NCI-H526 (cell line): ENCODE measurements at regions not wholly inside any gene's neighbourhood (a gene's known extent, or its start where the extent isn't known, plus 50 kb on each side); places are given as distances from the start of the nearest gene placed in this dataset.
"Not testable (repeated sequence)": the region's sequence is repeated elsewhere in the genome, so short reads cannot be mapped to it uniquely, and the experiment has no call there.

Experiments
- DNase-seq, 2 experiments: peaks; one replicate each; lab custom pipeline; 2025; lab: John Stamatoyannopoulos, UW

GRCh38 chr21:32884062-32884461 is 112.5 kb upstream of the PAXBP1 start:
- peak in 1 of 2 experiments; percentile 19 for DNase-seq

GRCh38 chr21:32886339-32886738 is 114.8 kb upstream of the PAXBP1 start:
- DNase-seq, result peak in 1 of 2 experiments; percentile 9

- DNase-seq, result no peak
Observed at GRCh38 chr21:32887026-32887425, 115.5 kb upstream of the PAXBP1 start.

GRCh38 chr21:32888971-32889370 is 117.4 kb upstream of the PAXBP1 start:
- DNase-seq, result no peak

DNA sequence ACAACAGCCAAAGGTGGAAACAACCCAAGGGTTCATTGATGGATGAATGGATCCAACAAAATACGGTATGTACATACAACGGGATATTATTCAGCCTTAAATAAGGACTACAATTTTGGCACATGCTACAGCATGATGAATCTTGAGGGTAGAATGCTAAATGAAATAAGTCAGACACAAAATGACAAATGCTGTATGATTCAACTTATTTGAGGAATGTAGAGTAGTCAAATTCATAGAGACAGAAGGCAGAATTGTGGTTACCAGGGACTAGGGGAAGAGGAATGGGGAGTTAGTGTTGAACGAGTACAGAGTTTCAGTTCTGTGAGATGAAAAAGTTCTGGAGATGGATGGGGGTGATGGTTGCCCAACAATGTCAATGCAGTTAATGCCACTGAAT is 118.0 kb upstream of the PAXBP1 start:
- no peak for DNase-seq

GRCh38 chr21:32894321-32894720 is 122.8 kb upstream of the PAXBP1 start:
- DNase-seq, result no peak

- DNase-seq, result no peak
Observed at GRCh38 chr21:32900814-32901213, 124.9 kb upstream of the OLIG2 start.

DNA sequence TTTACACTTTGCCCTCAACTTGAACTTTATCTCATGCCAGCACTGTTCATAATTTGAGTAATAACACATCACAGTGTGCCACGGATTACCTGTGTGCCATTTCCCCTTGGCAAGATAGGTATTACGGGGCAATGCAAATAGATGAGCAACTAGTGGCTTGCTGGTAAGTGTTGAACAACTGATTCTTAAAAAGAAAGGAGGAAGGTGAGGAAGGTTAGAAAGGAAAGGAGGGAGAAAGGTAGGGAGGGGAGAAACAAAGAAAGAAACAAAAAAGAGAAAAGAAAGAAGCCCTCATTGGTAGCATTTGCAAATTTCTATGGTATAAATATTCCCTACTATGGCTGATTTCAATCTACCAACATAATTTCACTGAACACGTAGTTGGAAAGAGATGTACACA is 118.2 kb upstream of the OLIG2 start:
- no peak for DNase-seq

DNA sequence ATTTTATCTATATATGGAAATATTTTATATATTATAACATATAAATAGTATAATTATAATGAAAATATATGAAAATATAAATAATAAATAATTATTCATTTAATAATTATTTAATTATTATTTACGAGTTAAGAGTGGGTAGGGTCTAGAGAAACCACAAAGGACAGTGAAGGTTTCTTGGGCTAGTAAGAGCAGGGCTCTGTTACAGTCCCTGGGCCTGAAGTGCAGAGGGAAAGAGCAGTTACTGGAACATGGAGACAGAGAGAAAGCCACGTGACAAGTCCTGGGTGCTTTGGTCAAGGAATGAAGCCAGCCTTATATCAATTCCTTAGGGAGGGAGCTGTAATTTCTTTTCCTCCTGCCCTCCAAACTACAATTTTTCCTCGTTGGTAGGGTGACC is 117.2 kb upstream of the OLIG2 start:
- DNase-seq, result peak in 1 of 2 experiments; percentile 8

GRCh38 chr21:32909393-32909792 is 116.3 kb upstream of the OLIG2 start:
- DNase-seq, result no peak

GRCh38 chr21:32914424-32915039 is 111.2 kb upstream of the OLIG2 start:
- no peak for DNase-seq

DNA sequence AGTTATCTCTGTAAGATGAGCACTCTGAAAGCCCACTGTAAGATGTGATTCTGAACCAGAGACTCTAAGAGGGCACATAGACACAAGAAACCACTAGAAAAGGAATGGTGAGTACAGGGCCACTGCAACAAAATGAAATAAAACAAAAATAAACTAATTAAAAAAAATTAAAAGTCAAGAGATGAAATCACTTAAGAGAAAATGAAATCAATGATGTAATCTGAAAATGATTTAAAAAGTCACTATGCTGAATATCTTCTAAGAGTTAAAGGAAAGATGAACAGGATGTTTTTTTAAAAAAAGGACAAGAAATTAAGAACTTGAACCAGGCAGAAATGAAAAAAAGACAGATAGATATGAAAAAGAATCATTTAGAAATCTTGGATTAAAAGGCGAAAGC is 110.6 kb upstream of the OLIG2 start:
- DNase-seq, result no peak

DNA sequence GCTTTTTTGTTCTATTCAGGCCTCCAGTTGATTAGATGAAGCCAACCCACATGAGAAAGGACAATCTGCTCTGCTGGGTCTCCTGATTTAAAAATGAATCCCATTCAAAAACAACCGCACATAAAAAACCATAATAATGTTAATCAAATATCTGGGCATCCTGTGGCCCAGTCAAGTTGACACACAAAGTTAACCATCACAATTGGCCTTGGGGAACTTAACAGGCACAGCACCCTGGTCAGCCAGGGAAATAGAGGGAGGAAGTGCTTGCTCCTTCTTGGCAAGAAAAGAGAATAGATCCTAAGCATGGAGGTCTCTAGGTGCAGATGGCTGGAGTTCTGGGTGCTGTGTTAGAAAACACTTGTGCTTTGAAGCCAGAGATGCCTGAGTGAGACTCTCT is 109.6 kb upstream of the OLIG2 start:
- DNase-seq, result no peak

GRCh38 chr21:32916522-32917099 is 109.1 kb upstream of the OLIG2 start:
- DNase-seq, result peak in 1 of 2 experiments; percentile 37

GRCh38 chr21:32917362-32918135 is 108.2 kb upstream of the OLIG2 start:
- peak in 1 of 2 experiments; percentile 56 for DNase-seq

DNA sequence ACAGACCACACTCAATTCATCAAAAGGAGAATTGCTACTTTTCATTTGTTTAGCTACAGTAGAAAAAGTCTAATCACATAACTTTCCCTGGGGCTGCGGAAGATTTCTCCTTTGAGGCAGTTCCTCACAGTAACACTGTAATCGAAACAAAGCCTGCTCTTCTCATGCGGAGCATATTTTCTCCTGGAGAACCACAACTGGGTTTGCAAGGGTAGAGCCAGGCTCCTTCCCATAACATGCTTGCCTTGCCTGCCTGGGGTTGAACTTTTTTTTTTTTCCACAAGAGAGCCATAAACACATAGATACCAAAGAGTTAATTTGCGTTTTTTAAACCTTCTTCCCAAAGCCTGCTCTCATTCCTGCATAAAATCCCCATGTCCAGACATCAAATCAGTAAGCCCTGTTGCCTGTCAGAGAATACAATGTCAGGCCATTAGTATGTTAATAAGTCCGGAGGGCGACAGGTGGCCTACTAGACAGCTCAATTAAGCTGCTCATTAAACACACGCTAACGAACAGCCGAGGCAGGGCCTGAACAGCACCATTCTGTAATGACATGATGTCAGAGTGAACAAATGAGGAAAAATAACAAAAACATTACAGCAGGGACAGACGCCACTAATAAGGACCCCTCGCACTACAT is 107.1 kb upstream of the OLIG2 start:
- no peak for DNase-seq

GRCh38 chr21:32920474-32920873 is 105.3 kb upstream of the OLIG2 start:
- DNase-seq, result no peak

- DNase-seq, result peak in 1 of 2 experiments; percentile 42
Observed at GRCh38 chr21:32921632-32922230, 104.0 kb upstream of the OLIG2 start.

DNA sequence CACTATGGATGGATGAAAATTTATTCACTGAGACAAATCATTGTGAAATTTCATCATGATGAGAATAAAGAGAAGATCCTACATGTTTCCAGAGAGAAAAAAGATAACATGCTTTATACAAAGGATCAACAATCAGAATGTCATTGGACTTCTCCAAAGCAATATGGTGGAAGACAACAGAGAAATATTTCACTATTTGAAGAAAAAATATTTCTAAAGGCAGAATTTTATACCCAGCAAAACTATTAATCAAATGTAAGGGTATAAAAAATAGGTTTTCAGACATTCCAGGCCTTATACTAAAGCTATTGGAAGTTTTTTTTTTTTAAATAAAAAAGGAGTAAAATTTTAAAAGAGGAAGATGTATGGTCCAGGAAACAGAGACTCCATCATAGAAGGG is 100.6 kb upstream of the OLIG2 start:
- DNase-seq, result no peak

GRCh38 chr21:32929633-32930038 is 96.1 kb upstream of the OLIG2 start:
- no peak for DNase-seq

- DNase-seq, result no peak
Observed at GRCh38 chr21:32930673-32931072, 95.1 kb upstream of the OLIG2 start.

DNA sequence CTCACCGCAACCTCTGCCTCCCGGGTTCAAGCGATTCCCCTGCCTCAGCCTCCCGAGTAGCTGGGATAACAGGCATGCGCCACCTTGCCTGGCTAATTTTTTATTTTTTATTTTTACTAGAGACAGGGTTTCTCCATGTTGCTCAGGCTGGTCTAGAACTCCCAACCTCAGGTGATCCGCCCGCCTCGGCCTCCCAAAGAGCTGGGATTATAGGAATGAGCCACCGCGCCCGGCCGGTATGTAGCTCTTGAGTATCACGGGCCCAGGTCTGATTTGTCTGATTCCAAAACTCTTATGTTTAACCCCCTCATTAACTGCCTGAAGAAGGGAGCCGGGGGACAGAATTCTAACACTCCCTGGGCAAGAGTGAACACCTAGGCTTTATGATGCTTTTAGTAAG is 91.7 kb upstream of the OLIG2 start:
- DNase-seq, result not testable (repeated sequence)
